Keratinocyte (primary cell): ENCODE measurements at regions not wholly inside any gene's neighbourhood (a gene's known extent, or its start where the extent isn't known, plus 50 kb on each side); places are given as distances from the start of the nearest gene placed in this dataset.
"Not testable (repeated sequence)": the region's sequence is repeated elsewhere in the genome, so short reads cannot be mapped to it uniquely, and the experiment has no call there.

Experiments used
- DNase-seq: peaks from one replicate; pipeline ENCODE4 v3.0.0-alpha.2; 2011; ENCODE audit warnings: low read depth, missing footprints, low spot score
- FAIRE-seq: peaks from 2 replicates; lab custom pipeline; 2011; peaks lifted over from hg19 to GRCh38; lab: Jason Lieb, UNC
- H2AFZ ChIP-seq: 2 replicates; pipeline ENCODE4 v1.6.0; 2012; ENCODE audit warnings: low read length, control low read depth, inconsistent platforms; ENCODE audit not compliant: control insufficient read depth
- H3K27ac ChIP-seq: 2 replicates; pipeline ENCODE4 v1.5.1; 2011; ENCODE audit warnings: low read length; ENCODE audit not compliant: control insufficient read depth, insufficient read depth
- H3K27me3 ChIP-seq: 3 replicates; pipeline ENCODE4 v1.6.0; 2011; ENCODE audit warnings: low read length; ENCODE audit not compliant: control insufficient read depth, insufficient read depth; ENCODE audit errors: extremely low read depth
- H3K36me3 ChIP-seq, 2 experiments: 2 replicates in 1 of 2; 3 replicates in 1 of 2; pipeline ENCODE4 v1.5.1; 2011; ENCODE audit warnings: low read length in 2 of 2, mild to moderate bottlenecking in 1 of 2; ENCODE audit not compliant: control insufficient read depth in 2 of 2, insufficient read depth in 2 of 2; ENCODE audit errors: extremely low read depth in 1 of 2
- H3K4me1 ChIP-seq: 3 replicates; pipeline ENCODE4 v1.5.1; 2011; ENCODE audit warnings: low read length; ENCODE audit not compliant: control insufficient read depth, insufficient read depth; ENCODE audit errors: extremely low read depth
- H3K4me2 ChIP-seq: 3 replicates; pipeline ENCODE4 v1.6.0; 2011; ENCODE audit warnings: low read depth, low read length; ENCODE audit not compliant: control insufficient read depth, insufficient read depth; ENCODE audit errors: extremely low read depth
- H3K4me3 ChIP-seq, 3 experiments: fragments of 200-600 bp in 1 of 3; sonication (generic) in 1 of 3; 2 replicates in 2 of 3; 3 replicates in 1 of 3; pipeline ENCODE4 v1.5.1; 2011 to 2016; ENCODE audit warnings: low read length in 3 of 3, mild to moderate bottlenecking in 3 of 3, control low read depth in 2 of 3, inconsistent platforms in 1 of 3, low read depth in 1 of 3, mixed read lengths in 1 of 3, mixed run types in 1 of 3, moderate library complexity in 1 of 3; ENCODE audit not compliant: control insufficient read depth in 2 of 3, insufficient read depth in 2 of 3; ENCODE audit errors: extremely low read depth in 1 of 3
- H3K79me2 ChIP-seq: 2 replicates; pipeline ENCODE4 v1.6.0; 2012; ENCODE audit warnings: low read length; ENCODE audit not compliant: control insufficient read depth, insufficient read depth
- H3K9ac ChIP-seq: 3 replicates; pipeline ENCODE4 v1.6.0; 2011; ENCODE audit warnings: low read length; ENCODE audit not compliant: control insufficient read depth, insufficient read depth; ENCODE audit errors: extremely low read depth
- H3K9me1 ChIP-seq: 3 replicates; pipeline ENCODE4 v1.6.0; 2011; ENCODE audit warnings: low read length; ENCODE audit not compliant: control insufficient read depth, insufficient read depth; ENCODE audit errors: extremely low read depth
- H3K9me3 ChIP-seq: 2 replicates; pipeline ENCODE4 v1.5.1; 2012; ENCODE audit warnings: low read depth, low read length; ENCODE audit not compliant: control insufficient read depth
- H4K20me1 ChIP-seq: 3 replicates; pipeline ENCODE4 v1.6.0; 2011; ENCODE audit warnings: low read length; ENCODE audit not compliant: control insufficient read depth, insufficient read depth; ENCODE audit errors: extremely low read depth
- CTCF ChIP-seq, 3 experiments: IDR thresholded peaks in 1 of 3; conservative IDR thresholded peaks in 1 of 3; optimal IDR thresholded peaks in 1 of 3; 2 replicates in 2 of 3; 3 replicates in 1 of 3; pipeline versions ENCODE3 to v1.5.1; 2011; ENCODE audit warnings: low read length in 3 of 3, mild to moderate bottlenecking in 3 of 3, moderate library complexity in 2 of 3, control low read depth in 1 of 3, inconsistent platforms in 1 of 3; ENCODE audit not compliant: insufficient read depth in 2 of 3; ENCODE audit errors: extremely low read depth in 1 of 3
- EZH2 ChIP-seq: IDR thresholded peaks from one replicate; pipeline ENCODE4 v1.6.1; 2012; ENCODE audit warnings: inconsistent platforms, mild to moderate bottlenecking, low read length, moderate library complexity
- dilution Hi-C: fragments of 300-500 bp; cut with MboI; formaldehyde crosslinking; loops from one replicate; pipeline ENCODE4 v1.7.0; 2020; ENCODE audit warnings: low sequenced_read_pairs; ENCODE audit not compliant: extremely low pct_ligation_motif_present

GRCh38 chr1:224041032-224041431 is 72.9 kb upstream of the FBXO28 start:
- FAIRE-seq (no peak), DNase-seq (no peak)
- no peak overlapping the region for H3K4me3 ChIP-seq
- no peaks in the 10 kb centered on the region for H3K4me1 ChIP-seq
- H2AFZ ChIP-seq, result no peak overlapping the region
- H3K27me3 ChIP-seq, result no peaks in the 10 kb centered on the region
- H3K79me2 ChIP-seq, result no peaks in the 10 kb centered on the region
- no peaks in the 10 kb centered on the region for H3K36me3 ChIP-seq
- dilution Hi-C loops, result no loop called here
- TF ChIP-seq CTCF (optimal IDR thresholded peaks at IDR 0.05 in 1 of 3, IDR thresholded peaks at IDR 0.05 in 1 of 3, conservative IDR thresholded peaks at IDR 0.05 in 1 of 3; ENCODE audit: extremely low read depth in 1 of 3, insufficient read depth in 2 of 3, low read length in 3 of 3), result no peak
- TF ChIP-seq EZH2, result no peak
- no peak overlapping the region for H3K27ac ChIP-seq
- H3K9ac ChIP-seq, result no peak overlapping the region
- no peak overlapping the region for H3K4me2 ChIP-seq
- H4K20me1 ChIP-seq, result no peaks in the 10 kb centered on the region
- H3K9me1 ChIP-seq, result no peaks in the 10 kb centered on the region
- no peaks in the 10 kb centered on the region for H3K9me3 ChIP-seq

- dilution Hi-C loops, H4K20me1 ChIP-seq, H3K27ac ChIP-seq, H3K27me3 ChIP-seq, H2AFZ ChIP-seq, H3K9me3 ChIP-seq, H3K79me2 ChIP-seq, H3K4me3 ChIP-seq, FAIRE-seq, H3K4me1 ChIP-seq, H3K36me3 ChIP-seq, H3K9me1 ChIP-seq, H3K9ac ChIP-seq, H3K4me2 ChIP-seq, DNase-seq: not testable (repeated sequence)
These were observed 73.5 kb upstream of the FBXO28 start for GRCh38 chr1:224040423-224040822.

GRCh38 chr1:224040006-224040405 is 73.9 kb upstream of the FBXO28 start:
- H3K27me3 ChIP-seq, H3K36me3 ChIP-seq, DNase-seq, H3K79me2 ChIP-seq, H3K9me3 ChIP-seq, dilution Hi-C loops, H3K4me3 ChIP-seq, H3K9me1 ChIP-seq, H3K9ac ChIP-seq, H3K4me2 ChIP-seq, H4K20me1 ChIP-seq, H2AFZ ChIP-seq, FAIRE-seq, H3K27ac ChIP-seq, H3K4me1 ChIP-seq: not testable (repeated sequence)

GRCh38 chr1:224038832-224039231 is 75.1 kb upstream of the FBXO28 start:
- H3K9me3 ChIP-seq, H3K4me3 ChIP-seq, FAIRE-seq, H3K27ac ChIP-seq, H3K79me2 ChIP-seq, H3K4me2 ChIP-seq, dilution Hi-C loops, H4K20me1 ChIP-seq, H3K9ac ChIP-seq, H3K9me1 ChIP-seq, DNase-seq, H3K36me3 ChIP-seq, H3K4me1 ChIP-seq, H2AFZ ChIP-seq, H3K27me3 ChIP-seq: not testable (repeated sequence)
